ENCODE measurements at regions not wholly inside any gene's neighbourhood (a gene's known extent, or its start where the extent isn't known, plus 50 kb on each side); places are given as distances from the start of the nearest gene placed in this dataset.

GRCh38 chr13:74204602-74205312, 70.6 kb upstream of the KLF12 start:
- no peak for DNase-seq

- no peak for DNase-seq
Measured at GRCh38 chr13:74203576-74203975, 69.4 kb upstream of the KLF12 start.

- no peak for DNase-seq
Measured at GRCh38 chr13:74202129-74202813, 68.1 kb upstream of the KLF12 start.

GRCh38 chr13:74201530-74201929, 67.3 kb upstream of the KLF12 start:
- DNase-seq: no peak

GRCh38 chr13:74200081-74200480, 65.9 kb upstream of the KLF12 start:
- no peak for DNase-seq

- no peak for DNase-seq
Measured at GRCh38 chr13:74197677-74198429, 63.6 kb upstream of the KLF12 start.

GRCh38 chr13:74194846-74195245, 60.6 kb upstream of the KLF12 start:
- DNase-seq: no peak

- no peak for DNase-seq
Measured at GRCh38 chr13:74193391-74193790, 59.2 kb upstream of the KLF12 start.

GRCh38 chr13:74191410-74191809, 57.2 kb upstream of the KLF12 start:
- no peak for DNase-seq

GRCh38 chr13:74190999-74191398, 56.8 kb upstream of the KLF12 start:
- no peak for DNase-seq

GRCh38 chr13:74187564-74187963, 53.4 kb upstream of the KLF12 start:
- no peak for DNase-seq

- DNase-seq: no peak
Measured at GRCh38 chr13:74184283-74184682, 50.1 kb upstream of the KLF12 start.

Measured in amygdala (tissue), 56 donors.